Osteocyte (in vitro differentiated cells): ENCODE measurements at regions not wholly inside any gene's neighbourhood (a gene's known extent, or its start where the extent isn't known, plus 50 kb on each side); places are given as distances from the start of the nearest gene placed in this dataset.

Experiments
- DNase-seq: peaks from one replicate; pipeline ENCODE4 v3.0.0; 2021; ENCODE audit warnings: mixed read lengths; ENCODE audit not compliant: unreplicated experiment; ENCODE audit errors: extremely low spot score
- H3K27ac Mint-ChIP-seq: one replicate; pipeline ENCODE4 v1.8.0; 2021; ENCODE audit warnings: mild to moderate bottlenecking, mixed read lengths; ENCODE audit not compliant: unreplicated experiment
- H3K27me3 Mint-ChIP-seq: one replicate; pipeline ENCODE4 v1.8.0; 2021; ENCODE audit warnings: mixed read lengths; ENCODE audit not compliant: unreplicated experiment
- H3K36me3 Mint-ChIP-seq: one replicate; pipeline ENCODE4 v1.8.0; 2021; ENCODE audit warnings: mixed read lengths; ENCODE audit not compliant: unreplicated experiment
- H3K4me1 Mint-ChIP-seq: one replicate; pipeline ENCODE4 v1.8.0; 2021; ENCODE audit warnings: mixed read lengths; ENCODE audit not compliant: unreplicated experiment
- H3K4me3 Mint-ChIP-seq: one replicate; pipeline ENCODE4 v1.8.0; 2021; ENCODE audit warnings: mild to moderate bottlenecking, moderate library complexity, mixed read lengths; ENCODE audit not compliant: unreplicated experiment
- H3K9me3 Mint-ChIP-seq: one replicate; pipeline ENCODE4 v1.8.0; 2021; ENCODE audit warnings: mixed read lengths; ENCODE audit not compliant: unreplicated experiment
- TF ChIP-seq, protein P1 (sequence below): fragments of 200-600 bp; sonication (generic); IDR thresholded peaks from 2 replicates; pipeline ENCODE4 v1.5.0; 2021; ENCODE audit warnings: antibody characterized with exemption, mild to moderate bottlenecking, moderate library complexity

DNA sequence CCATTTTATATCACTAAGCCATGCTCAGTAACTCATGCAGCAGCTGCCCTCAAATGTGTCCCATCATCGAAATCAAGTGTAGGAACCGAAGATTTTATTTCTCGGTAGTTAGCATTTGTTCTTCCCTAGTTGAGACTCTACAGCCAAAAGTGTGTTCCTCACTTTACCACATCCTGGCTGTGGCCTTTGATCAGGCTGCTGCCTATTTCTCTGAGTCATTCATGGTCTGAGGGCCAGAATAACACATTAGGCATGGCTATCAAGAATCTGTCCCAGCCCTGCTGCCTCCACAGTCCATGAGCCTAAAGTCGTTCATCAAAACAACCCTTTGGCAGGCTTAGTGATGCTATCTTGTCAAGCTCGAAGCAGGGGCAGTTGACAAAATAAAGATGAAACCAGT, 300.1 kb downstream of the TDRD15 start:
- no peak for DNase-seq
- H3K4me3 Mint-ChIP-seq, result no peak overlapping the region
- TF ChIP-seq, protein P1, sequence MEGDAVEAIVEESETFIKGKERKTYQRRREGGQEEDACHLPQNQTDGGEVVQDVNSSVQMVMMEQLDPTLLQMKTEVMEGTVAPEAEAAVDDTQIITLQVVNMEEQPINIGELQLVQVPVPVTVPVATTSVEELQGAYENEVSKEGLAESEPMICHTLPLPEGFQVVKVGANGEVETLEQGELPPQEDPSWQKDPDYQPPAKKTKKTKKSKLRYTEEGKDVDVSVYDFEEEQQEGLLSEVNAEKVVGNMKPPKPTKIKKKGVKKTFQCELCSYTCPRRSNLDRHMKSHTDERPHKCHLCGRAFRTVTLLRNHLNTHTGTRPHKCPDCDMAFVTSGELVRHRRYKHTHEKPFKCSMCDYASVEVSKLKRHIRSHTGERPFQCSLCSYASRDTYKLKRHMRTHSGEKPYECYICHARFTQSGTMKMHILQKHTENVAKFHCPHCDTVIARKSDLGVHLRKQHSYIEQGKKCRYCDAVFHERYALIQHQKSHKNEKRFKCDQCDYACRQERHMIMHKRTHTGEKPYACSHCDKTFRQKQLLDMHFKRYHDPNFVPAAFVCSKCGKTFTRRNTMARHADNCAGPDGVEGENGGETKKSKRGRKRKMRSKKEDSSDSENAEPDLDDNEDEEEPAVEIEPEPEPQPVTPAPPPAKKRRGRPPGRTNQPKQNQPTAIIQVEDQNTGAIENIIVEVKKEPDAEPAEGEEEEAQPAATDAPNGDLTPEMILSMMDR, result no peak
- H3K27ac Mint-ChIP-seq, result no peak overlapping the region
- H3K9me3 Mint-ChIP-seq, result peaks cover 17% of the 10 kb centered on the region
- H3K27me3 Mint-ChIP-seq, result no peaks in the 10 kb centered on the region
- no peaks in the 10 kb centered on the region for H3K4me1 Mint-ChIP-seq
- no peaks in the 10 kb centered on the region for H3K36me3 Mint-ChIP-seq

DNA sequence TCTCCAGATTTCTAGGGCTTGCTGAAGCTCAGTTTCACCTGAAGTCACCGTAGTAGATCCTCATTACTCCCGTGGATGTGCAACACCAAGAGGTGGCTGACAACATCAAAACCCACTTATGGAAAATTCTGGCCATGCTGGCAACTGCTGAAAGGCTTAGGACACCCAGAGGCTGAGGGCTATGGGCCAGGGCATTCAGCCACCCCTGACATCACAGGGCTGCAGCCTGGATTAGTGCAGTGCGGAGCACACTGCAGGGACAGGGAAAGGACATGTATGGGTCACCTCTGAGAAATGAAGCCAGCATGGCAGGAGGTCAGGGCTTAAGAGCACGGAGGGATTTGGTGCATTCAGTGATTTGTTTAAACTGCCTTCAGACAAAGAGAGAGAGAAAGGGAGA, 300.6 kb downstream of the TDRD15 start:
- no peaks in the 10 kb centered on the region for H3K36me3 Mint-ChIP-seq
- TF ChIP-seq, protein P1, result no peak

DNA sequence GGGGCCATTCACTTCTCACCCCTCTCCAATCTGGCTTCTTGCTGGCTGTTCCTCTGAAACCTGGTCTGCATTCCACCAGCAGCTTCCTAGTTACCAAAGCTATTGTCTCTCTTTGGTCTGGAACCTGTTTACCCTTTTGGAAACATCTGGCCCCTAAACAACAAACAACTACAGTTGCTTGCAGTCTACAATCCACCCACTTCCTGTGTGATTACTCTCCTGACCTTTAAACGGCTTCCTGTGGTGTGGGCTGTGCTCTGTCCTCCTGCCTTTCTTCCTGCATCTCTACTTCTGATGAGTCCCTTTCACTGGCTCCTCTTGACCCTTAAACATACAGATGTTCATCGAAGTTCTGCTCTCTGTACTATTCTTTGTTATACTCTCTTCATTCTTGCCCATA, 303.8 kb downstream of the TDRD15 start:
- Mint-ChIP-seq H3K36me3 (no peaks in the 10 kb centered on the region), H3K27me3 (no peaks in the 10 kb centered on the region), H3K4me3 (no peak overlapping the region), H3K27ac (no peak overlapping the region), H3K4me1 (no peaks in the 10 kb centered on the region), H3K9me3 (peaks cover 21% of the 10 kb centered on the region)
- TF ChIP-seq, protein P1, result no peak
- DNase-seq, result no peak

More for the DNA sequence above, 300.6 kb downstream of the TDRD15 start:
- H3K4me1 Mint-ChIP-seq, result no peaks in the 10 kb centered on the region
- no peak overlapping the region for H3K27ac Mint-ChIP-seq
- H3K9me3 Mint-ChIP-seq, result peaks cover 22% of the 10 kb centered on the region
- no peaks in the 10 kb centered on the region for H3K27me3 Mint-ChIP-seq
- DNase-seq, result no peak
- no peak overlapping the region for H3K4me3 Mint-ChIP-seq

DNA sequence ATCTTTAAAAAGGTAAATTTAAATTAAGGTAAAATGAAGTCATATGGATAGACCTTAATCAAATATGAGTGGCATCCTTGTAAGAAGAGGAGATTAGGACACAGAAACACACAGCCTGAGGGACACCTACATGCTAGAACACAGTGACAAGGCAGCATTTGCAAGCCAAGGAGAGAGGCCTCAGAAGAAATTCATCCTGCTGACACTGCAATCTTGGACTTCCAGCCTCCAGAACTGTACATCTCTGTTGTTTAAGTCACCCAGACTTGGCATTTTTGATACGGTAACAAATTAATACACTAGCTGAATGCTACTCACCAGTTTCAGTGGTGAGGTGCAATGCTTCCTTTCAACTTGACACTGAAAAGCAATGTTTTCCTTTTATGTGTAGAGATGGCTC, 305.0 kb downstream of the TDRD15 start:
- H3K9me3 Mint-ChIP-seq, result peaks cover 16% of the 10 kb centered on the region

DNA sequence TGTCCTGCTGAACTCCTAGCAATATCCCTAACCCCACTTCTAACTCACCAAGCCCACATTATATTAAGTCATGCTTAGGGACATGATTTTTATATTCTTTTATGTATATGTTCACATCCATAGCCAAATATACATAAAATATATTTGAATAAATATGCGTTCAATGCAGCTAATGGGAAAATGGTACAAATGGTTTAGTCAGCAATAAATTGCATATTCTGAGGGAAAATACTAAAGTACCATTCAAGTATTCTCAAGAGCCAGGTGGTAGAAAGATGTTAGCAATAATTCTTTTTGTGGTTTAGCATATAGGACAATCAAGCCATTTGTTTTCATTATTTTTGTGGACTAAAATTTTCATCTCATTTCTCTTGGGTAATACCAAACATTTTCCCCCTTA, 306.0 kb downstream of the TDRD15 start:
- Mint-ChIP-seq H3K36me3 (no peaks in the 10 kb centered on the region), H3K27ac (no peak overlapping the region), H3K27me3 (no peaks in the 10 kb centered on the region), H3K9me3 (peaks cover 11% of the 10 kb centered on the region), H3K4me1 (no peaks in the 10 kb centered on the region), H3K4me3 (no peak overlapping the region)
- TF ChIP-seq, protein P1, result no peak
- DNase-seq, result no peak

More for the DNA sequence above, 305.0 kb downstream of the TDRD15 start:
- no peak overlapping the region for H3K27ac Mint-ChIP-seq
- H3K36me3 Mint-ChIP-seq, result no peaks in the 10 kb centered on the region
- H3K4me1 Mint-ChIP-seq, result no peaks in the 10 kb centered on the region
- H3K27me3 Mint-ChIP-seq, result no peaks in the 10 kb centered on the region
- H3K4me3 Mint-ChIP-seq, result no peak overlapping the region
- no peak for DNase-seq
- TF ChIP-seq, protein P1, result no peak
